NCI-H2196 treated with DMSO at 0.1 percent for 48 hours (cell line): ENCODE measurements at regions not wholly inside any gene's neighbourhood (a gene's known extent, or its start where the extent isn't known, plus 50 kb on each side); places are given as distances from the start of the nearest gene placed in this dataset.

Experiments
- DNase-seq: peaks from one replicate; lab custom pipeline; 2025; ENCODE audit not compliant: unreplicated experiment; lab: John Stamatoyannopoulos, UW

DNA sequence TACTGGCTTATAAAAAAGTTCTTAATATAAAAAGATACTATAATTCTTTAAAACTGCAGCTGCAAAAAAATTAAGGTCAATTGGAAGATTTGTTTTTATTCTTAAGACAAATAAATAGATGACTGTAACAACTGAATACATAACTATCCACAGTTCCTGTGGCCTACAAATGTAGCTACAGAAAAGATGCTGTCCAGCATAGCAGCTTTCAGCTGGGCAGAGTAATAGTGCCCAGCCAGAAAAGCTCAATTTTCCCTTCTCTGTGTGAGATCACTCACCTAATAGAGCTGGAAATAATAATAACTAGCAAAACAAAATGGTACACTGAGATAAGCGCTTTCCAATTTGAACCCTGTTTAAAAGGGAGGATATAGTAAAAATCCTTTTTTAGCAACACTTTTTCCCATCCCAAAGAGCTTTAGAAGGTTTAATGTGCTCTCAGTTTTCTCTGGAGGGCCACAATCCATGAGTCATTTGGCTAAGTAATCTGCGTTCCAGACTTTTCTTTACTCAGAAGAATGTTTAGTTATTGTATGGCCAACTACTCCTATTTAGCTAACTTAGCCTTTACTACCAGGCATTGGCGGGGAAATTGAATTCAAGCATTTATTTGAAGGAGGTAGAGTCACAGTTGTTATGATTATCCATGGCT, 158.1 kb upstream of the SLC39A10 start:
- DNase-seq, result no peak

GRCh38 chr2:195498176-195498575, 158.8 kb upstream of the SLC39A10 start:
- DNase-seq, result no peak

DNA sequence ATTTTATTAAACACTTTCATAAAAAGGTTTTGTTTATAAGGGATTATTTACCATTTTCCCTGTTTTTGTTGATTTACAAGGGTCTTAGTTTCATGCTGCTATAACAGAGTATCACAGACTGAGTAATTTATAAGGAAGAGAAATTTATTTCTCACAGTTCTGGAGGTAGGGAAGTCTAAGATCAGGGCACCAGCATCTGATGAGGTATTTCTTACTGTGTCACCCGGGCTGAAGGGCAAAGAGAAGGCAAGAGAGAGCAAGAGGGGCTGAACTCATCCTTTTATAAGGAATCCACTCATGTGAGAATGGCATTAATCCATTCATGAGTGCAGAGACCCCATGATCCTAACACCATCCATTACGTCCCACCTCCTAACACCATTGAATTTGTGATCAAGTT, 160.0 kb upstream of the SLC39A10 start:
- no peak for DNase-seq

- no peak for DNase-seq
Observed at GRCh38 chr2:195495966-195496365, 161.1 kb upstream of the SLC39A10 start.

DNA sequence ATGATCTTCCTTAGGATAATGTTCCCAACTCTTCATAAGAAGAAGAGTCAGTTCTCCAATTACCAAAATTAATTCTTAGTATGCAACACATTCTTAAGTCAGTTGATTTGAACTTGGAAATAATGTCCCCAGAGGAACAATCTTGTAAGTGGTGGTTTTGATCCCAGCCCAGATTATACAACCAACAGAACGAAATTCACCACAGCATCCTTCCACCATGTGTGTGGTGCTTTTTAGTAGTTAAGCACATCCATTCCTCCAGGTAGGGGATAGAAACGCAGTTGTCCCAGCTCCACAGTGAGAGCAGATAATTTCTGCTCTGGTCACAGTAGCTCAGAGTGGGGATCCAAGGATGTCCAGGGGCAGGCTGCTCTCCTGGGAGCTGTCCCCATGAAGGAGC, 161.7 kb upstream of the SLC39A10 start:
- no peak for DNase-seq

GRCh38 chr2:195494451-195494850, 162.6 kb upstream of the SLC39A10 start:
- no peak for DNase-seq

GRCh38 chr2:195493416-195493815, 163.6 kb upstream of the SLC39A10 start:
- no peak for DNase-seq

DNA sequence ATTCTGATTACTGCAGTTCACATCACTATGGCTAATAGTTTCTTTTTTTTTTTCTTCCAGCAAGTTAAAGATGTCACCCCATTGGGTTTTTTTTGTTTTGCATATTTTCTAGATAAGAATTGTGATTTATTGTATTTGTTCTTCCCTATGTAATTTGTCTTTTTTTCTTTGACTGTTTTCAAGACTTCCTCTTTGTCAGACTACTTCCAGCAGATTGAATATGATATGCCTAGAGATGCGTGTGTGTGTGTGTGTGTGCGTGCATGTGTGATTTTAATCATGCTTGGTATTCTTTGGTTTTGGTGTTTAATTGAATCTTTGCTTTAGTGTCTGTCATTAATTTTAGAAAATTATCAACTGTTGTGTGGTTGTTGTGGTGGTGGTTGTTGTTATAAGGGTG, 166.7 kb upstream of the SLC39A10 start:
- DNase-seq, result no peak

- DNase-seq, result no peak
Observed at GRCh38 chr2:195489101-195489500, 167.9 kb upstream of the SLC39A10 start.

DNA sequence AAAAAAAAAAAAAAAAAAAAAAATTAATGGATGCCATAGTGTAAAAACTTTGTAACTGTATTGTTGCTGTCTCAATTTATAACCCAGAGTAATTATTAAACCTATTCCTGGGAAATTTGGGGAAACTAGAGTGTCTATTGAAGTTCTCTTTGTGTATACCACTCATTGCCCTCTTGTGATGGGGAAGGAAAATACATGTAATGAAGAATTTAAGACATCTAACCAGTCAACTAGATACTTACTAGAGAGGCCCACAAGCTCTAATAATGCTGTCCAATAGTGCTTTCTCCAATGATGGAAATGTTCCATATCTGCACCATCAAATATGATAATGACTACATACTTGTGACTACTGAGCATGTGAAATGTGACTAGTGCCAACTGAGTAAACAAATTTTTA, 168.5 kb upstream of the SLC39A10 start:
- no peak for DNase-seq

DNA sequence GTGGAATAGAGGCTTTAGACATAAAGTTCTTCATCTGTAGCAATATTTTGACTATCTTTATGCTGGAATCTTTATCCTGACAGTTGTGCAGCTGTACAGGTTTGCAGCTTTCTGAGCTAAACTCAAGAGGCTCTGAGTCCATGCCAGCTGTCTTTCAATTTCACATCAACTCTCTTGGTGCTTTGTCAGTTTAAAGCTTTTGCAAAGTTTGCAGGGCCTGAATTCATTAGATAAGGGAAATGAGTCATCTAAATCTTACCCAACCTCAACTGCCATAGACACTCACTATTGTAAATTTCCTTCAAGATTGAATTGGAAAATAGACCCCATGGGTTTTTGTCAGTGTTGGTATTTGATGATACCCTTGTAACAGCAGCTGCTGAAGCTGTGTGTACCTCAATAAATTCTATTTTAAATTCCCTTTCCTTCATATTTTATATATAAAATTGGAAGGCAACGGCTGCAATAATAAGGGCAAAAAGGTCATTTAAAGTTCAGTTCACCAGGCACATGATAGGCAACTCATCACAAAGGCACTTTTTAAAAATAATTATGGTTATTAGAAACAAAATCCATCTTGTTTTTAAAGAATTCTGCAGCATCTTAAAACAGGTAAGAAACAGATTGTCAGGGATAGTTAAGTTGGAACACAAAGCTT, 169.9 kb upstream of the SLC39A10 start:
- DNase-seq, result no peak

GRCh38 chr2:195486520-195486919, 170.5 kb upstream of the SLC39A10 start:
- no peak for DNase-seq

GRCh38 chr2:195482010-195482409, 175.0 kb upstream of the SLC39A10 start:
- no peak for DNase-seq

DNA sequence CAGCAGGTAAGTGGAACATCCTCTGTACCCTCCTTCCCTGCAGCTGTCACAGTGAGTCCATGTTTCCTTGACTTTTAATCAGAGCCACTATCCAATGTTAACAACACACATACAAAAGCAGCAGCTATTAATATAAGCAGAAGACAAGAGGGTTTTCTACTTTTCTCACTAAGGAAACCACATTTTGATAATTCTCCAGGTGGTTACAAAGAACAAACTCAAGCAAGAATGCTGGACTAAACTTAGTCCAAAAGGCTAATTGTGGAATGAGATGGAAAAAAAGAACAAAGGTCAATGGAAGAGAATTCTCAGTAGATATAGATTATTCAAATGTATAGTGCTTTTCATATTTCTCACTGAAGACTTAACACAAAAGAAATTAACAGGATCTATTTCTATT, 176.9 kb upstream of the SLC39A10 start:
- DNase-seq, result no peak

DNA sequence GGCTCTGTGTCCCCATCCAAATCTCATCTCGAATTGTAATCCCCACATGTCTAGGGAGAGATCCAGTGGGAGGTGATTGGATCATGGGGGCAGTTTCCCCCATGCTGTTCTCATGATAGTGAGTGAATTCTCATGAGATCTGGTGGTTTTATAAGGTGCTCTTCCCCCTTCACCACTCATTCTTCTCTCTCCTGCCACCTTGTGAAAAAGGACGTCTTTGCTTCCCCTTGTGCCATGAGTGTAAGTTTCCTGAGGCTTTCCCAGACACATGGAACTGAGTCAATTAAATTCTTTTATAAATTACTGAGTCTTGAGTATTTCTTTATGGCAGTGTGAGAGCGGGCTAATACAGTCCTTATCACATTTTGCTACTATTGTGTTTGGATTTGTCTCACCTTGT, 177.6 kb upstream of the SLC39A10 start:
- no peak for DNase-seq

DNA sequence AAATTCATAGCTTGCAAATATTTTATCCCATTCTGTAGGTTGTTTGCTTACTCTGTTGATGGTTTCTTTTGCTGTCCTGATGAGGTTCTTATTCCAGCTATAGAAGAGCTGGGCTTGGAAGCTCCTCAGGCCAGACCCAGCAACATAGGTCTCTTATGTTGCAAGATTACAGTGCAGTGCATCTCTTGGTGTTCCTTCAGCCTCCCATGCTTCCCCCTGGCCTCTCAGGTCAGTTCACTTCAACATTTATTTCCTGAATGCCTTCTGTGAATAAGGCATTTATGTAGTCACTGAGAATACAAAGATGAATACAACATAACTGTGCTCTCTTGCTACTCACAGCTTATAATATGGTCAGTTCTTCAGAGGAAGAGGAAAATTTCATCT, 179.0 kb upstream of the SLC39A10 start:
- DNase-seq, result no peak

- DNase-seq, result no peak
Observed at GRCh38 chr2:195477248-195477995, 179.6 kb upstream of the SLC39A10 start.

DNA sequence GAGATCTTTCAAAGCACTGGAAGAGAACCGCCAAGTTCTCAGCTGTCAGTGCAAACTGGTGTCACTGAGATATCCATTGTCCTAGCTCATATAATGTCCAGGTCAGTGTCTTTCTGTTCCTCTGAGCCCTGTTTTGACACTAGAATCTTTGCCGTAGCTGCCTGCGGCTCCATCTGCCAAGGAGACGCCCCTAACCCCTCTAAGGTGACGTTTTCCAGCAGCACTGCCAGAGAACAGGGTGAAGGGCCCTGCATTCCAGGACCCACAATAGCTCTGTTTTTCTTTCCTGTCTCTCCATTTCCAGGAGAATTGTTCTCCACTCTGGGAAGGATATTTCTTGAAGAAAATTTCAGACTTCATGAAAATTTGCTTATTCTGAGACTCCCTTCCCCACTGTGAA, 181.7 kb upstream of the SLC39A10 start:
- DNase-seq, result no peak

DNA sequence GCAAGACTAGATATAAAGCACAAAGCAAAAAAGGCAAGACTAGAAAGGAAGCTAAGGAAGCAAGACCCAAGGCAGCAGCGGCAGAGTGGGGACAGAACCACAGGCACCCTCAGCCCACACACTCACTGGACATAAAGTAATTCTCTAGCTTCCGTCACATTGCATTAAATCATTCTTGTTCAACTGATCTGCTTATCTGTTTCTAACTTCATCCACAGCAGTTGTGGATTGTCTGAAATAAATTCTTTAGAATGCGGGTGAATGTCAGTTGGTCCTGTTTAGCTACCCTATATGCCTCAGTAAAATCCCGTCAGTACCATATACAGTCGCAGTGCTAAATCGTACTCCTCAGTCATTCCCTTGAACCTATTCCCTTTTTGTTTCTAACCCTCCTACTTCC, 183.2 kb upstream of the SLC39A10 start:
- no peak for DNase-seq

- no peak for DNase-seq
Observed at GRCh38 chr2:195472501-195473234, 184.4 kb upstream of the SLC39A10 start.

DNA sequence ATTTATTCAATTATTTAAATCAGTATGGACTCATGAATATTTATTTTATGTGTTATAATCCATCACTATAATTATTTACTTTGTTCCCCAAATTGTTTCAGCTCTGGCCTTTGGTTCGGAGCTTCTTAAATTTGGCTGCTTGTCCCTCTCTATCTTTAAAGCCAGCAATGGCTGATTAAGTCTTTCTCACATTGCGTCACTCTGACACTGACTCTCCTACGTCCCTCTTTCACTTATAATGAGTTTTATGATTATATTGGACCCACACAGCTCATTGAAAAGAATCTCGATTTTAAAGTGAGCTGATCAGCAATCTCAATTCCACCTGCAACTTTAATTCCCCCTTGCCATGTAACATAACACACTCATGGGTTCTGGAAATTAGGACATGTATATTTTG, 185.2 kb upstream of the SLC39A10 start:
- no peak for DNase-seq

GRCh38 chr2:195471163-195471562, 185.9 kb upstream of the SLC39A10 start:
- DNase-seq, result no peak
